A673 (cell line): ENCODE measurements at regions not wholly inside any gene's neighbourhood (a gene's known extent, or its start where the extent isn't known, plus 50 kb on each side); places are given as distances from the start of the nearest gene placed in this dataset.

Experiments used
- BruUV-seq: library from RNA; stranded (reverse); fragments of 400-500 nt; replicated peaks from 2 replicates; lab custom pipeline; 2021; lab: Mats Ljungman, UMichigan
- CTCF ChIA-PET: fragments of 300-600 bp; sonication (Branson Sonifier 250); formaldehyde crosslinking; loops from one replicate; lab custom pipeline; 2022; ENCODE audit warnings: antibody characterized with exemption; lab: Charles Lee
- POLR2A ChIA-PET: fragments of 300-600 bp; sonication (Branson Sonifier 250); formaldehyde crosslinking; loops from one replicate; lab custom pipeline; 2022; ENCODE audit warnings: antibody characterized with exemption; ENCODE audit not compliant: low non-redundant PET; lab: Charles Lee
- DNase-seq: peaks from one replicate; pipeline ENCODE4 v3.0.0-alpha.2; 2015; ENCODE audit warnings: low spot score
- H3K27ac ChIP-seq: fragments of 200-600 bp; sonication (generic); 2 replicates; pipeline ENCODE4 v1.5.1; 2016; ENCODE audit warnings: mixed run types, low read depth, mild to moderate bottlenecking, mixed read lengths, antibody characterized with exemption, low read length; ENCODE audit not compliant: poor library complexity, severe bottlenecking
- H3K27me3 ChIP-seq: fragments of 200-600 bp; sonication (generic); replicated peaks from 2 replicates; pipeline ENCODE4 v1.6.1; 2017; ENCODE audit warnings: mixed run types, low read depth, mild to moderate bottlenecking, mixed read lengths, antibody characterized with exemption, low read length; ENCODE audit not compliant: insufficient read depth, poor library complexity
- H3K36me3 ChIP-seq: fragments of 200-600 bp; sonication (generic); 2 replicates; pipeline ENCODE4 v1.6.1; 2016; ENCODE audit warnings: mixed run types, mild to moderate bottlenecking, mixed read lengths, antibody characterized with exemption, low read length; ENCODE audit not compliant: insufficient read depth, poor library complexity, severe bottlenecking
- H3K4me1 ChIP-seq: fragments of 200-600 bp; sonication (generic); 2 replicates; pipeline ENCODE4 v1.6.1; 2017; ENCODE audit warnings: mixed run types, mild to moderate bottlenecking, mixed read lengths, antibody characterized with exemption, low read length; ENCODE audit not compliant: insufficient read depth, poor library complexity, severe bottlenecking
- H3K4me3 ChIP-seq: fragments of 200-600 bp; sonication (generic); 2 replicates; pipeline ENCODE4 v1.5.1; 2016; ENCODE audit warnings: low read depth, mixed run types, mild to moderate bottlenecking, mixed read lengths, low read length; ENCODE audit not compliant: poor library complexity, severe bottlenecking
- H3K9me3 ChIP-seq: fragments of 200-600 bp; sonication (generic); 2 replicates; pipeline ENCODE4 v1.6.1; 2016; ENCODE audit warnings: mixed run types, low read depth, mild to moderate bottlenecking, mixed read lengths, antibody characterized with exemption, low read length; ENCODE audit not compliant: poor library complexity, severe bottlenecking
- EZH2 ChIP-seq: fragments of 200-600 bp; sonication (generic); IDR thresholded peaks from 2 replicates; pipeline ENCODE4 v1.6.1; 2017; ENCODE audit warnings: borderline replicate concordance, low read depth, mild to moderate bottlenecking, mixed read lengths, antibody characterized with exemption, low read length; ENCODE audit not compliant: poor library complexity, severe bottlenecking
- intact Hi-C: fragments of 100-400 bp; cut with micrococcal nuclease; formaldehyde crosslinking; loops from one replicate; pipeline ENCODE4 v1.10.0; 2022; ENCODE audit not compliant: unreplicated experiment
- TF ChIP-seq, protein P1 (sequence below): fragments of 300-800, 200-600 bp; sonication (generic); conservative IDR thresholded peaks from 2 replicates; pipeline ENCODE4 v1.5.1; 2017; ENCODE audit warnings: low read depth, mild to moderate bottlenecking, antibody characterized with exemption, low read length, moderate library complexity, mixed read lengths

DNA sequence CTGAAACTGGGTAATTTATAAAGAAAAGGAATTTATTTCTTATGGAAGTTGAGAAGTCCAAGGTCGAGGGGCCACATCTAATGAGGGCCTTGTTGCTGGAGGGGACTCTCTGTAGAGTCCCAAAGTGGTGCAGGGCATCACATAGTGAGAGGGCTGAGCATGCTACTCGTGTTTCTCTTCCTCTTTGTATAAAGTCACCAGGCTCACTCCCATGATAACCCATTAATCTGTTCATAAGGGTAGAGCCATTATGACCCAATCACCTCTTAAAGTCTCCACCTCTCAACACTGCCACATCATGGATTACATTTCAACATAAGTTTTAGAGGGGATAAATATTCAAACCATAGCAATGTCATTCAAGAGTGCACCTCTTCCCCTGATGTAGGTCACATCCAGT, 79.1 kb upstream of the ATP2B1 start:
- intact Hi-C loops, result no loop called here
- BruUV-seq, result no TSS peak
- Histone ChIP-seq H3K36me3 (no peaks in the 10 kb centered on the region), H3K27me3 (no peaks in the 10 kb centered on the region), H3K9me3 (peaks cover 6% of the 10 kb centered on the region), H3K4me3 (no peak overlapping the region), H3K4me1 (peaks cover 6% of the 10 kb centered on the region), H3K27ac (no peak overlapping the region)
- POLR2A ChIA-PET, result no interaction called here
- DNase-seq, result no peak
- TF ChIP-seq, protein P1, sequence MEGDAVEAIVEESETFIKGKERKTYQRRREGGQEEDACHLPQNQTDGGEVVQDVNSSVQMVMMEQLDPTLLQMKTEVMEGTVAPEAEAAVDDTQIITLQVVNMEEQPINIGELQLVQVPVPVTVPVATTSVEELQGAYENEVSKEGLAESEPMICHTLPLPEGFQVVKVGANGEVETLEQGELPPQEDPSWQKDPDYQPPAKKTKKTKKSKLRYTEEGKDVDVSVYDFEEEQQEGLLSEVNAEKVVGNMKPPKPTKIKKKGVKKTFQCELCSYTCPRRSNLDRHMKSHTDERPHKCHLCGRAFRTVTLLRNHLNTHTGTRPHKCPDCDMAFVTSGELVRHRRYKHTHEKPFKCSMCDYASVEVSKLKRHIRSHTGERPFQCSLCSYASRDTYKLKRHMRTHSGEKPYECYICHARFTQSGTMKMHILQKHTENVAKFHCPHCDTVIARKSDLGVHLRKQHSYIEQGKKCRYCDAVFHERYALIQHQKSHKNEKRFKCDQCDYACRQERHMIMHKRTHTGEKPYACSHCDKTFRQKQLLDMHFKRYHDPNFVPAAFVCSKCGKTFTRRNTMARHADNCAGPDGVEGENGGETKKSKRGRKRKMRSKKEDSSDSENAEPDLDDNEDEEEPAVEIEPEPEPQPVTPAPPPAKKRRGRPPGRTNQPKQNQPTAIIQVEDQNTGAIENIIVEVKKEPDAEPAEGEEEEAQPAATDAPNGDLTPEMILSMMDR, result no peak
- TF ChIP-seq EZH2, result no peak
- CTCF ChIA-PET, result no interaction called here

DNA sequence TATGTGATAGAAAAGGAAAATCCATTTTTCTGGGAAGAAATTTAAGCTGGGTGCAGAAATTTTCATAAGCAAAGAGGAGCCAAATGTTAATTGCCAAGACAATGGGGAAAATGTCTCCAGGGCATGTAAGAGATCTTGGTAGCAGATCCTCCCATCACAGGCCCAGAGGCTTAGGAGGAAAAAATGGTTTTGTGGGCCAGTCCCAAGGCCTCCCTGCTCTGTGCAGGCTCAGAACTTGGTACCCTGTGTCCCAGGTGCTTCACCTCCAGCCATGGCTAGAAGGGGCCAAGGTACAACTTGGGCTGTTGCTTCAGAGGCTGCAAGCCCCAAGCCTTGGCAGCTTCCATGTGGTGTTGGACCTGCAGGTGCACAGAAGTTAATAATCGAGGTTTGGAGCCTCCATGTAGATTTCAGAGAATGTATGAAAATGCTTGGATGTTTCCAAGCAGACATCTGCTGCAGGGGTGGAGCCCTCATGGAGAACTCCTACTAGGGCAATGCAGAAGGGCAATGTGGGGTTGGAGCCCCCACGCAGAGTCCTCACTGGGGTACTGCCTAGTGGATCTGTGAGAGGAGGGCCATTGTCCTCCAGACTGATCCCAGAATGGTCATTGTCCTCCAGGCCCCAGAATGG, 77.7 kb upstream of the ATP2B1 start:
- intact Hi-C loops, result no loop called here
- Histone ChIP-seq H3K27me3 (no peaks in the 10 kb centered on the region), H3K4me1 (peaks cover 6% of the 10 kb centered on the region), H3K9me3 (peaks cover 6% of the 10 kb centered on the region), H3K36me3 (no peaks in the 10 kb centered on the region), H3K27ac (no peak overlapping the region), H3K4me3 (no peak overlapping the region)
- TF ChIP-seq, protein P1, result no peak
- no peak for TF ChIP-seq EZH2
- BruUV-seq, result no TSS peak
- ChIA-PET CTCF (no interaction called here), POLR2A (no interaction called here)
- no peak for DNase-seq

DNA sequence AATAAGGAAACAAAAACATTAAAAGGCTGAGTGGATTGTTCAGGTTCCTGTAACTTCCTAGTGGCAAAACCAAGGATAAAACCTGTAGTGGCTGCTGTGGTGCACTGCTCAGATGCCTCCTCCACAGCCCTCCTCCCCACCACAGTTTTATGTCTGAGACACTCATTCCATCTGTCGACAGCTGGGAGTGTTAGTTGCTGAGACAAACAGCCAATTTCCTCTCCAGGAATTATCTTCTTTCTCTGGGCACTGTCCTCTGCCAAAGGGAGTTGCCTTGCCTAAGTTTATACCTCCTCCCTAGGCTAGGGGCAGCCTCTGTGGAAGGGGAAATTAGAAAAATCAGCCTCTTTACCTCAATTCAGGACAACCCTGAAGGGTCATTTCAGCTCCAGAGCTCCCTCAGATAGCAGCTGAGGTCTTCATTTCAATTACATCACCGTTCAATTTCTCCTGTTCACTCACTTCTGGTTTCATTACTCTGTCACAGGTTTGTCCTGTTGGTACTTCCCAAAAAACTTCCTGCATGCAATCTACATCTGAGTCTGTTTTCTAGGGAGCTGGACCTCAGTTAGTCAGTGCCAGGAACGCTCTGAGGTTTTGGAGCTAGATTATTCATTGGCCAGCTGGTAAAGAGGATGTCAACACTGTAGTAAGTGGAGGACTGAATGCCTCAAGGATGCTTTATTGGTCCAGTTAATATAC, 74.9 kb upstream of the ATP2B1 start:
- no peak overlapping the region for H3K4me3 ChIP-seq
- H3K36me3 ChIP-seq, result no peaks in the 10 kb centered on the region
- intact Hi-C loops, result no loop called here
- H3K4me1 ChIP-seq, result peaks cover 6% of the 10 kb centered on the region
- DNase-seq, result peak; percentile 68
- H3K27me3 ChIP-seq, result no peaks in the 10 kb centered on the region
- peaks cover 6% of the 10 kb centered on the region for H3K9me3 ChIP-seq
- BruUV-seq, result no TSS peak
- no peak overlapping the region for H3K27ac ChIP-seq
- TF ChIP-seq, protein P1, result 0 out of 2 replicates have a peak, but pooled peaks have one; percentile 17
- no peak for TF ChIP-seq EZH2
- ChIA-PET POLR2A (no interaction called here), CTCF (no interaction called here)
